H1 (cell line): ENCODE measurements at regions not wholly inside any gene's neighbourhood (a gene's known extent, or its start where the extent isn't known, plus 50 kb on each side); places are given as distances from the start of the nearest gene placed in this dataset.

ENCODE experiments used
- CTBP2 ChIP-seq: IDR thresholded peaks from 2 replicates; pipeline ENCODE4 v1.7.0; 2011; ENCODE audit warnings: borderline replicate concordance, mild to moderate bottlenecking, moderate library complexity, mixed read lengths, low read length; ENCODE audit not compliant: insufficient read depth, insufficient read length
- GABPA ChIP-seq: IDR thresholded peaks from 2 replicates; pipeline ENCODE4 v1.6.1; 2011; ENCODE audit warnings: mild to moderate bottlenecking, low read length, moderate library complexity, borderline replicate concordance; ENCODE audit not compliant: insufficient read depth
- POLR2A ChIP-seq, 2 experiments: IDR thresholded peaks; 1 replicate in 1 of 2; 2 replicates in 1 of 2; pipeline ENCODE4 v1.6.1; 2011; ENCODE audit warnings: low read depth in 2 of 2, low read length in 2 of 2, mild to moderate bottlenecking in 2 of 2; ENCODE audit errors: control extremely low read depth in 1 of 2
- SP4 ChIP-seq: IDR thresholded peaks from 2 replicates; pipeline ENCODE4 v1.6.1; 2012; ENCODE audit warnings: low read length, inconsistent platforms

- no peak for TF ChIP-seq SP4
- no peak for TF ChIP-seq CTBP2
- TF ChIP-seq POLR2A (IDR thresholded peaks at IDR 0.05; ENCODE audit: control extremely low read depth in 1 of 2, low read depth in 2 of 2, low read length in 2 of 2), result no peak
- TF ChIP-seq GABPA, result no peak
These were observed 57.9 kb upstream of the CNEP1R1 start (continued) for GRCh38 chr16:49967012-49967559.
